Progenitor cell of endocrine pancreas (in vitro differentiated cells): ENCODE measurements at regions not wholly inside any gene's neighbourhood (a gene's known extent, or its start where the extent isn't known, plus 50 kb on each side); places are given as distances from the start of the nearest gene placed in this dataset.

ENCODE experiments used
- DNase-seq: peaks from one replicate; pipeline ENCODE4 v3.0.0; 2021; ENCODE audit warnings: low spot score; ENCODE audit not compliant: unreplicated experiment
- H3K27ac Mint-ChIP-seq: 2 replicates; pipeline ENCODE4 v1.8.0; 2021; ENCODE audit warnings: mild to moderate bottlenecking, moderate library complexity, mixed read lengths
- H3K27me3 Mint-ChIP-seq: 2 replicates; pipeline ENCODE4 v1.8.0; 2021; ENCODE audit warnings: mixed read lengths
- H3K36me3 Mint-ChIP-seq: 2 replicates; pipeline ENCODE4 v1.8.0; 2022; ENCODE audit warnings: mixed read lengths; ENCODE audit not compliant: insufficient read depth
- H3K4me1 Mint-ChIP-seq: 2 replicates; pipeline ENCODE4 v1.8.0; 2021; ENCODE audit warnings: low read depth, mixed read lengths
- H3K4me3 Mint-ChIP-seq: 2 replicates; pipeline ENCODE4 v1.8.0; 2021; ENCODE audit warnings: low read depth, mild to moderate bottlenecking, moderate library complexity, mixed read lengths
- H3K9me3 Mint-ChIP-seq: 2 replicates; pipeline ENCODE4 v1.8.0; 2021; ENCODE audit warnings: low read depth, mixed read lengths
- CTCF ChIP-seq: fragments of 200-600 bp; sonication (generic); IDR thresholded peaks from one replicate; pipeline ENCODE4 v1.5.0; 2021; ENCODE audit warnings: antibody characterized with exemption, mild to moderate bottlenecking; ENCODE audit not compliant: unreplicated experiment

DNA sequence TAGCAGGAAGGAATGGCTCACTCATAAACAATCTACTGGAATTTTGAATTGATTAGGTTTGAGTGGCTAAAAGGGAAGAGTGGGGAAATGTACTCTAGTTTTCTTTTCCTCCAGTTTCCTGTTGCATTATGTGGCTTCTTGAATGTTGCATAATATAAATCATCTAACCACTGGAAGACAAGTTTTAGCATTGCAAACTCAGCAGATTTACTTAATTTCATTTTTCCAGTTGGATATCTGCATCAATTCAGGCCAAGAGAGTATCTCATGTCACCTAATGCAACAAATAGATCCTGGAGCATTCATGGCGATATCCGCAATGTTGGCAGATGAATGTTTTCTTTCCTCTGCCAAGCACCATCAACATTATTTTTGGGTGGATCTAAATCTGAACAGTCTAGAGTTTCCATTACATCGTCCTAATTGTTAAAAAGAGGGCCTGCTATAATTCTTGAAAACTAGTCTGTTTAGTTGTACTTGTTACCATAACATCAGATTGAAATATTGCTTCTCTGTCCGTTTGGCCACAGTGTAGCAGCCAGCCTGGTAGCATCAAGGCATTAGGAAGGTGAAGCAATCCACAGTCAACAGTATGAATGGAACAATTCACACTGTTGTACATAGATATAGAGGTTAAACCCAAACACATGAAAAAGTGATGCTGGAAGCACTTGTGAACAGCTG lies 544.2 kb downstream of the ETNK1 start:
- DNase-seq, result no peak
- Mint-ChIP-seq H3K4me3 (no peak overlapping the region), H3K27ac (no peak overlapping the region), H3K36me3 (peaks cover 1% of the 10 kb centered on the region), H3K9me3 (peaks cover 24% of the 10 kb centered on the region), H3K4me1 (no peaks in the 10 kb centered on the region), H3K27me3 (no peaks in the 10 kb centered on the region)
- TF ChIP-seq CTCF, result no peak

- H3K4me1 Mint-ChIP-seq, result no peaks in the 10 kb centered on the region
- TF ChIP-seq CTCF, result no peak
- H3K4me3 Mint-ChIP-seq, result no peak overlapping the region
- peaks cover 1% of the 10 kb centered on the region for H3K36me3 Mint-ChIP-seq
- H3K27ac Mint-ChIP-seq, result no peak overlapping the region
- H3K9me3 Mint-ChIP-seq, result peaks cover 23% of the 10 kb centered on the region
- DNase-seq, result no peak
- H3K27me3 Mint-ChIP-seq, result no peaks in the 10 kb centered on the region
Measured at GRCh38 chr12:23169696-23170013, 544.7 kb downstream of the ETNK1 start.

DNA sequence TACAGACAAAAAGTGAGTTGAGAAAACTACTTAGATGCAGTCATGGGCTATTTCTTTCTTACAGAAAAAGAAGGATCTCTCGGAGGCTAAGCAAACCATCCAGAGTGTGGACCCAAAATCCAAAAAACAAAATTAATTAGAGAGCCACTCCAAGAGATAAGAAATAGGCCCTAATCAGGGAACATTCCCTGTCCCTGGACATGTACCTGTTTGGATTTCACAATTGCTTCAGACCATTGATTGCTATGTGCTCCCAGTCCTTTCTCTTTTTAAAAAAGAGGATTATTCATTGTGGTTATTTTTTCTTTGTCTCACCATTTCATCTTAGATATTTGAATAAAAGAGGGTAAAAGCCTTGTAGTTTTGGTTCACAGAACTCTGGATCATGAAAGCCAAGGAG lies 549.9 kb downstream of the ETNK1 start:
- Mint-ChIP-seq H3K36me3 (no peaks in the 10 kb centered on the region), H3K9me3 (peaks cover 5% of the 10 kb centered on the region), H3K4me3 (no peak overlapping the region), H3K27ac (no peak overlapping the region), H3K27me3 (no peaks in the 10 kb centered on the region), H3K4me1 (no peaks in the 10 kb centered on the region)
- no peak for TF ChIP-seq CTCF
- DNase-seq, result no peak

DNA sequence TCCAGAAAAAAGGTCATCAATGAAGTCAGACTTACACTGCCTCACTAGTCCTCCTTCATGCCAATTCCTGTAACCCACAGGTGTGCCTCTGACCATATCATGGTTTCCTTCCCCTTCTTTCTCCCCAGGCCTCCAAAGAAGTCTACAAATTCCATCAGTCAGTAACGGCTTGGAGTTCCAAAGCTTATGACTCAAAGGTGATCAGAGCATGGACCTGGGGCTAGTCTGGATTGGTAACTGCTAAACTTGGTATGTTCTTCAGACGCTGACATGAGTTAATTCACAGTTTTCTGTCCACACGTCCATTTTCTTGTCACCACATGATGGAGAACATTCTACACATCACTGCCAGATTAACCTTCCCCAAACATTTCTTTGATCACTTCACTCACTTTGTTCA lies 560.4 kb downstream of the ETNK1 start:
- H3K4me1 Mint-ChIP-seq, result no peaks in the 10 kb centered on the region
- no peak overlapping the region for H3K27ac Mint-ChIP-seq
- H3K4me3 Mint-ChIP-seq, result no peak overlapping the region
- DNase-seq, result no peak
- no peak for TF ChIP-seq CTCF
- no peaks in the 10 kb centered on the region for H3K27me3 Mint-ChIP-seq
- H3K9me3 Mint-ChIP-seq, result no peaks in the 10 kb centered on the region
- no peaks in the 10 kb centered on the region for H3K36me3 Mint-ChIP-seq

- H3K4me1 Mint-ChIP-seq, result no peaks in the 10 kb centered on the region
- DNase-seq, result no peak
- no peak for TF ChIP-seq CTCF
- H3K36me3 Mint-ChIP-seq, result no peaks in the 10 kb centered on the region
- no peak overlapping the region for H3K4me3 Mint-ChIP-seq
- H3K9me3 Mint-ChIP-seq, result no peaks in the 10 kb centered on the region
- H3K27ac Mint-ChIP-seq, result no peak overlapping the region
- no peaks in the 10 kb centered on the region for H3K27me3 Mint-ChIP-seq
Measured at GRCh38 chr12:23186950-23187349, 562.0 kb downstream of the ETNK1 start.
